SK-N-SH (cell line): ENCODE measurements at regions not wholly inside any gene's neighbourhood (a gene's known extent, or its start where the extent isn't known, plus 50 kb on each side); places are given as distances from the start of the nearest gene placed in this dataset.

Experiments
- CTCF ChIA-PET: fragments of 300-600, 350-600 bp; formaldehyde crosslinking; extraction: SDS; loops from one replicate; lab custom pipeline; 2021; lab: Yijun Ruan, JAX
- POLR2A ChIA-PET: fragments of 350-600 bp; sonication (Branson Sonifier 250); formaldehyde crosslinking; extraction: SDS; loops from one replicate; lab custom pipeline; 2020; ENCODE audit warnings: antibody characterized with exemption, inconsistent platforms; lab: Yijun Ruan, JAX
- DNase-seq: peaks from one replicate; pipeline ENCODE4 v3.0.0; 2012
- H2AFZ ChIP-seq: fragments of 200-600 bp; sonication (generic); 2 replicates; pipeline ENCODE4 v1.8.1; 2016; ENCODE audit warnings: antibody characterized with exemption, mild to moderate bottlenecking, low read depth
- H3F3A ChIP-seq: fragments of 200-600 bp; sonication (generic); replicated peaks from 2 replicates; pipeline ENCODE3; 2016; ENCODE audit warnings: antibody characterized with exemption, mild to moderate bottlenecking; ENCODE audit not compliant: insufficient read depth
- H3K27ac ChIP-seq, 2 experiments: fragments of 200-500 bp in 1 of 2; fragments of 200-600 bp in 1 of 2; sonication (Bioruptor generic) in 1 of 2; sonication (generic), shearing (Covaris generic) in 1 of 2; 2 replicates each; pipeline versions ENCODE4 v1.5.1 to v1.6.1; 2014 to 2016; ENCODE audit warnings: low read depth in 2 of 2, inconsistent platforms in 1 of 2, low read length in 1 of 2, mild to moderate bottlenecking in 1 of 2, mixed read lengths in 1 of 2
- H3K27me3 ChIP-seq: fragments of 200-600 bp; sonication (generic), shearing (Covaris generic); 2 replicates; pipeline ENCODE4 v1.6.1; 2016; ENCODE audit warnings: mixed run types; ENCODE audit not compliant: insufficient read depth
- H3K36me3 ChIP-seq, 2 experiments: fragments of 200-500 bp in 1 of 2; fragments of 200-600 bp in 1 of 2; sonication (Bioruptor generic) in 1 of 2; sonication (generic) in 1 of 2; replicated peaks in 1 of 2; 2 replicates each; pipeline versions ENCODE3 to v1.5.1; 2014 to 2016; ENCODE audit warnings: low read length in 1 of 2, mild to moderate bottlenecking in 1 of 2; ENCODE audit not compliant: insufficient read depth in 2 of 2, control insufficient read depth in 1 of 2
- H3K4me1 ChIP-seq, 2 experiments: fragments of 200-500 bp in 1 of 2; fragments of 200-600 bp in 1 of 2; sonication (Bioruptor generic) in 1 of 2; sonication (generic), shearing (Covaris generic) in 1 of 2; 2 replicates each; pipeline versions ENCODE4 v1.5.1 to v1.6.1; 2014 to 2016; ENCODE audit warnings: low read depth in 1 of 2, low read length in 1 of 2, mixed run types in 1 of 2; ENCODE audit not compliant: insufficient read depth in 2 of 2, control insufficient read depth in 1 of 2
- H3K4me2 ChIP-seq: fragments of 200-600 bp; sonication (generic), shearing (Covaris generic); 2 replicates; pipeline ENCODE4 v1.6.1; 2017; ENCODE audit warnings: mixed run types
- H3K4me3 ChIP-seq, 2 experiments: fragments of 200-500 bp in 1 of 2; fragments of 200-600 bp in 1 of 2; sonication (Bioruptor generic) in 1 of 2; sonication (generic), shearing (Covaris generic) in 1 of 2; 2 replicates each; pipeline versions ENCODE4 v1.5.1 to v1.8.1; 2014 to 2016; ENCODE audit warnings: low read depth in 2 of 2, inconsistent platforms in 1 of 2, low read length in 1 of 2, mild to moderate bottlenecking in 1 of 2, mixed read lengths in 1 of 2, moderate library complexity in 1 of 2
- H3K79me2 ChIP-seq: fragments of 200-600 bp; sonication (generic); 2 replicates; pipeline ENCODE4 v1.8.1; 2017; ENCODE audit warnings: mild to moderate bottlenecking; ENCODE audit not compliant: insufficient read depth
- H3K9ac ChIP-seq: fragments of 200-600 bp; sonication (generic); 2 replicates; pipeline ENCODE4 v1.6.1; 2017; ENCODE audit warnings: mixed run types
- H3K9me2 ChIP-seq: fragments of 200-600 bp; sonication (generic); 2 replicates; pipeline ENCODE4 v1.6.1; 2017; ENCODE audit warnings: mixed run types
- H3K9me3 ChIP-seq: fragments of 200-600 bp; sonication (generic); 2 replicates; pipeline ENCODE4 v1.6.1; 2017; ENCODE audit warnings: mixed run types, mild to moderate bottlenecking, moderate library complexity
- H4K20me1 ChIP-seq: fragments of 200-600 bp; sonication (generic); 2 replicates; pipeline ENCODE4 v1.6.1; 2017; ENCODE audit warnings: mild to moderate bottlenecking, mixed run types; ENCODE audit not compliant: insufficient read depth
- CHD2 ChIP-seq: fragments of 150-350 bp; IDR thresholded peaks from 2 replicates; pipeline ENCODE4 v1.6.1; 2018; ENCODE audit warnings: low read length; ENCODE audit not compliant: partially characterized antibody
- ELF1 ChIP-seq: IDR thresholded peaks from 2 replicates; pipeline ENCODE4 v1.4.0; 2012
- EP300 ChIP-seq, 2 experiments: IDR thresholded peaks; 2 replicates each; pipeline versions ENCODE4 v1.4.0 to v1.6.1; 2012; ENCODE audit warnings: borderline replicate concordance in 1 of 2, low read depth in 1 of 2, low read length in 1 of 2
- EZH2phosphoT487 ChIP-seq: fragments of 200-600 bp; sonication (generic); IDR thresholded peaks from 2 replicates; pipeline ENCODE4 v1.6.1; 2017; ENCODE audit warnings: low read depth, mixed run types, mild to moderate bottlenecking, antibody characterized with exemption, moderate library complexity, borderline replicate concordance
- FOXJ3 ChIP-seq: sonication (generic); formaldehyde crosslinking; IDR thresholded peaks from 2 replicates; pipeline ENCODE4 v1.5.1; 2020; ENCODE audit warnings: mild to moderate bottlenecking, missing genetic modification reagents
- FOXM1 ChIP-seq: IDR thresholded peaks from 2 replicates; pipeline ENCODE4 v1.4.0; 2012; ENCODE audit warnings: low read depth, mild to moderate bottlenecking
- GABPA ChIP-seq: IDR thresholded peaks from 2 replicates; pipeline ENCODE4 v1.4.0; 2012; ENCODE audit warnings: low read depth, mild to moderate bottlenecking
- GATA2 ChIP-seq: sonication (generic); formaldehyde crosslinking; IDR thresholded peaks from 2 replicates; pipeline ENCODE4 v1.5.0; 2020; ENCODE audit warnings: mild to moderate bottlenecking, missing genetic modification reagents
- MAX ChIP-seq: IDR thresholded peaks from 2 replicates; pipeline ENCODE4 v1.4.0; 2012; ENCODE audit warnings: low read depth
- MEF2A ChIP-seq: IDR thresholded peaks from 2 replicates; pipeline ENCODE4 v1.4.0; 2012; ENCODE audit warnings: low read depth, borderline replicate concordance
- NFIC ChIP-seq: IDR thresholded peaks from 2 replicates; pipeline ENCODE4 v1.4.0; 2012; ENCODE audit warnings: borderline replicate concordance
- NRF1 ChIP-seq: IDR thresholded peaks from 2 replicates; pipeline ENCODE4 v1.6.1; 2012; ENCODE audit warnings: low read depth, mild to moderate bottlenecking, low read length
- POLR2AphosphoS5 ChIP-seq: IDR thresholded peaks from 2 replicates; pipeline ENCODE4 v1.6.1; 2012; ENCODE audit warnings: low read depth, low read length
- RAD21 ChIP-seq: IDR thresholded peaks from 2 replicates; pipeline ENCODE4 v1.6.1; 2012; ENCODE audit warnings: mild to moderate bottlenecking, low read length
- RXRA ChIP-seq: IDR thresholded peaks from 2 replicates; pipeline ENCODE4 v1.4.0; 2012; ENCODE audit warnings: low read depth, mild to moderate bottlenecking, borderline replicate concordance
- SIN3A ChIP-seq: IDR thresholded peaks from 2 replicates; pipeline ENCODE4 v1.6.1; 2012; ENCODE audit warnings: low read depth, mild to moderate bottlenecking, low read length, moderate library complexity, borderline replicate concordance
- TAF1 ChIP-seq: IDR thresholded peaks from 2 replicates; pipeline ENCODE4 v1.6.1; 2012; ENCODE audit warnings: low read depth, mild to moderate bottlenecking, low read length, moderate library complexity, borderline replicate concordance
- WGBS: methylation state at CpG from one replicate; pipeline ENCODE4 v1.1.6; 2017; ENCODE audit warnings: low lambda C conversion rate; 5-methylcytosine and 5-hydroxymethylcytosine counted together
- TF ChIP-seq, protein P1 (sequence below): IDR thresholded peaks from 2 replicates; pipeline ENCODE4 v1.4.0; 2012; ENCODE audit warnings: low read depth, borderline replicate concordance
- TF ChIP-seq, protein P2 (sequence below): IDR thresholded peaks from 2 replicates; pipeline ENCODE4 v1.6.1; 2012; ENCODE audit warnings: mild to moderate bottlenecking, low read depth, low read length, moderate library complexity

DNA sequence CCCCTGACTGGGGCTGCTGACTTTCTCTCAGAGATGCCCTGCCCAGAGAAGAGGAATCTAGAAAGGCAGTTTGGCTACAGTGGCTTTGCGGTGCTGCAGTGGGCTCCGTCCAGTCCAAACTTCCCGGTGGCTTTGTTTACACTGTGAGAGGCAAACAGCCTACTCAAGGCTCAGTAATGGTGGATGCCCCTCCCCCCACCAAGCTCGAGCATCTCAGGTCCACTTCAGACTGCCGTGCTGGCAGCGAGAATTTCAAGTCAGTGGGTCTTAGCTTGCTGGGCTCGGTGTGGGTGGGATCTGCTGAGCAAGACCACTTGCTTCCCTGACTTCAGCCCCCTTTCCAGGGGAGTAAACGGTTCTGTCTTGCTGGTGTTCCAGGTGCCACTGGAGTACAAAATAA, 734.5 kb upstream of the LRRN3 start:
- Histone ChIP-seq H3K36me3 (no peaks in the 10 kb centered on the region), H3K27me3 (no peaks in the 10 kb centered on the region), H3K79me2 (no peaks in the 10 kb centered on the region), H2AFZ (no peak overlapping the region), H3K27ac (no peak overlapping the region), H4K20me1 (no peaks in the 10 kb centered on the region), H3K9me2 (no peaks in the 10 kb centered on the region), H3F3A (no peaks in the 10 kb centered on the region), H3K4me2 (no peak overlapping the region), H3K4me3 (no peak overlapping the region), H3K4me1 (no peaks in the 10 kb centered on the region), H3K9ac (no peak overlapping the region), H3K9me3 (no peaks in the 10 kb centered on the region)
- WGBS = 40% methylated on average over 8 of the region's 8 CpGs
- TF ChIP-seq RAD21 = no peak
- no peak for TF ChIP-seq FOXJ3
- TF ChIP-seq MEF2A = no peak
- TF ChIP-seq FOXM1 = no peak
- no peak for TF ChIP-seq EP300 (IDR thresholded peaks at IDR 0.05; ENCODE audit: borderline replicate concordance in 1 of 2, low read depth in 1 of 2, low read length in 1 of 2)
- ChIA-PET CTCF (interaction anchor here (1.3 kb wide), 1 partner anchor 58 kb away, joined by 3 read pairs; no protein-coding TSS in a partner anchor), POLR2A (no interaction called here)
- no peak for DNase-seq

GRCh38 chr7:110358028-110358427, 732.9 kb upstream of the LRRN3 start:
- no peak for DNase-seq
- Histone ChIP-seq H4K20me1 (no peaks in the 10 kb centered on the region), H3K27ac (no peak overlapping the region), H3K9me3 (no peaks in the 10 kb centered on the region), H2AFZ (no peak overlapping the region), H3F3A (no peaks in the 10 kb centered on the region), H3K36me3 (no peaks in the 10 kb centered on the region), H3K79me2 (no peaks in the 10 kb centered on the region), H3K4me1 (no peaks in the 10 kb centered on the region), H3K4me3 (no peak overlapping the region), H3K9me2 (no peaks in the 10 kb centered on the region), H3K9ac (no peak overlapping the region), H3K27me3 (no peaks in the 10 kb centered on the region), H3K4me2 (no peak overlapping the region)
- ChIA-PET POLR2A (no interaction called here), CTCF (interaction anchor here (1.4 to 1.8 kb wide), 2 partner anchors 12 to 15 kb away, joined by 3 to 5 read pairs; no protein-coding TSS in a partner anchor)
- 58% methylated on average over 1 of the region's 1 CpG for WGBS
- TF ChIP-seq NFIC = no peak
- no peak for TF ChIP-seq FOXM1
- no peak for TF ChIP-seq ELF1
- TF ChIP-seq EZH2phosphoT487 = no peak
- TF ChIP-seq, protein P1, sequence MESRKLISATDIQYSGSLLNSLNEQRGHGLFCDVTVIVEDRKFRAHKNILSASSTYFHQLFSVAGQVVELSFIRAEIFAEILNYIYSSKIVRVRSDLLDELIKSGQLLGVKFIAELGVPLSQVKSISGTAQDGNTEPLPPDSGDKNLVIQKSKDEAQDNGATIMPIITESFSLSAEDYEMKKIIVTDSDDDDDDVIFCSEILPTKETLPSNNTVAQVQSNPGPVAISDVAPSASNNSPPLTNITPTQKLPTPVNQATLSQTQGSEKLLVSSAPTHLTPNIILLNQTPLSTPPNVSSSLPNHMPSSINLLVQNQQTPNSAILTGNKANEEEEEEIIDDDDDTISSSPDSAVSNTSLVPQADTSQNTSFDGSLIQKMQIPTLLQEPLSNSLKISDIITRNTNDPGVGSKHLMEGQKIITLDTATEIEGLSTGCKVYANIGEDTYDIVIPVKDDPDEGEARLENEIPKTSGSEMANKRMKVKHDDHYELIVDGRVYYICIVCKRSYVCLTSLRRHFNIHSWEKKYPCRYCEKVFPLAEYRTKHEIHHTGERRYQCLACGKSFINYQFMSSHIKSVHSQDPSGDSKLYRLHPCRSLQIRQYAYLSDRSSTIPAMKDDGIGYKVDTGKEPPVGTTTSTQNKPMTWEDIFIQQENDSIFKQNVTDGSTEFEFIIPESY = no peak
- TF ChIP-seq POLR2AphosphoS5 = no peak
- TF ChIP-seq SIN3A = no peak
- TF ChIP-seq RXRA = no peak
- no peak for TF ChIP-seq MEF2A
- no peak for TF ChIP-seq CHD2
- no peak for TF ChIP-seq NRF1
- TF ChIP-seq MAX = no peak
- TF ChIP-seq GATA2 (CRISPR knock-in tag) = no peak
- no peak for TF ChIP-seq TAF1
- TF ChIP-seq, protein P2, sequence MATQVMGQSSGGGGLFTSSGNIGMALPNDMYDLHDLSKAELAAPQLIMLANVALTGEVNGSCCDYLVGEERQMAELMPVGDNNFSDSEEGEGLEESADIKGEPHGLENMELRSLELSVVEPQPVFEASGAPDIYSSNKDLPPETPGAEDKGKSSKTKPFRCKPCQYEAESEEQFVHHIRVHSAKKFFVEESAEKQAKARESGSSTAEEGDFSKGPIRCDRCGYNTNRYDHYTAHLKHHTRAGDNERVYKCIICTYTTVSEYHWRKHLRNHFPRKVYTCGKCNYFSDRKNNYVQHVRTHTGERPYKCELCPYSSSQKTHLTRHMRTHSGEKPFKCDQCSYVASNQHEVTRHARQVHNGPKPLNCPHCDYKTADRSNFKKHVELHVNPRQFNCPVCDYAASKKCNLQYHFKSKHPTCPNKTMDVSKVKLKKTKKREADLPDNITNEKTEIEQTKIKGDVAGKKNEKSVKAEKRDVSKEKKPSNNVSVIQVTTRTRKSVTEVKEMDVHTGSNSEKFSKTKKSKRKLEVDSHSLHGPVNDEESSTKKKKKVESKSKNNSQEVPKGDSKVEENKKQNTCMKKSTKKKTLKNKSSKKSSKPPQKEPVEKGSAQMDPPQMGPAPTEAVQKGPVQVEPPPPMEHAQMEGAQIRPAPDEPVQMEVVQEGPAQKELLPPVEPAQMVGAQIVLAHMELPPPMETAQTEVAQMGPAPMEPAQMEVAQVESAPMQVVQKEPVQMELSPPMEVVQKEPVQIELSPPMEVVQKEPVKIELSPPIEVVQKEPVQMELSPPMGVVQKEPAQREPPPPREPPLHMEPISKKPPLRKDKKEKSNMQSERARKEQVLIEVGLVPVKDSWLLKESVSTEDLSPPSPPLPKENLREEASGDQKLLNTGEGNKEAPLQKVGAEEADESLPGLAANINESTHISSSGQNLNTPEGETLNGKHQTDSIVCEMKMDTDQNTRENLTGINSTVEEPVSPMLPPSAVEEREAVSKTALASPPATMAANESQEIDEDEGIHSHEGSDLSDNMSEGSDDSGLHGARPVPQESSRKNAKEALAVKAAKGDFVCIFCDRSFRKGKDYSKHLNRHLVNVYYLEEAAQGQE = no peak
- TF ChIP-seq GABPA = no peak
